Erythroblast (primary cell): ENCODE measurements at regions not wholly inside any gene's neighbourhood (a gene's known extent, or its start where the extent isn't known, plus 50 kb on each side); places are given as distances from the start of the nearest gene placed in this dataset.
"Not testable (repeated sequence)": the region's sequence is repeated elsewhere in the genome, so short reads cannot be mapped to it uniquely, and the experiment has no call there.

Experiments used
- DNase-seq, 2 experiments: peaks; one replicate each; lab custom pipeline; 2025; lab: John Stamatoyannopoulos, UW
- GATA1 ChIP-seq: IDR thresholded peaks from 2 replicates; pipeline ENCODE4 v1.6.1; 2011; ENCODE audit warnings: low read depth, mild to moderate bottlenecking, control low read depth, low read length, moderate library complexity
- POLR2A ChIP-seq: IDR thresholded peaks from 2 replicates; pipeline ENCODE4 v1.6.1; 2011; ENCODE audit warnings: mild to moderate bottlenecking, low read length

- no peak for DNase-seq
- no peak for TF ChIP-seq POLR2A
- TF ChIP-seq GATA1 = no peak
Measured at GRCh38 chr4:73348185-73348584, 55.9 kb upstream of the ALB start.

DNA sequence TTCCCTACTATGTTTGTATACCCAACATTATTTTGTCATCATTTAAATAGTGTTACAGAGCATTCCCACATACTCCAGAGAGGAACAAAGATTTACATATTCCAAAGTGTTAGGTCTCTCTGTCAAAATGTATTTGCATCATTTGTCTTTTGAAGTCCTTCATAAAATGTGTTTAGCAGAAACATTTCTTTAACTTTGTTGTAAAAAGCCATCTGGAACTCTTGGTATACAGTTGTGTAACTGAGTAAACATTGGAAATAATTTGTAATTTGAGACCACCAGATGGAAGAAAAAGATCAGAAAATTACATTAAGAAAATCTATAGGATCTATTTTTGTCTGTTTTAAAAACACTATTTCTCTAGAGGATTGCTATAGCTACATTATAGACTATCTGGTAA, 56.6 kb upstream of the ALB start:
- TF ChIP-seq GATA1 (no peak), POLR2A (no peak)
- no peak for DNase-seq

DNA sequence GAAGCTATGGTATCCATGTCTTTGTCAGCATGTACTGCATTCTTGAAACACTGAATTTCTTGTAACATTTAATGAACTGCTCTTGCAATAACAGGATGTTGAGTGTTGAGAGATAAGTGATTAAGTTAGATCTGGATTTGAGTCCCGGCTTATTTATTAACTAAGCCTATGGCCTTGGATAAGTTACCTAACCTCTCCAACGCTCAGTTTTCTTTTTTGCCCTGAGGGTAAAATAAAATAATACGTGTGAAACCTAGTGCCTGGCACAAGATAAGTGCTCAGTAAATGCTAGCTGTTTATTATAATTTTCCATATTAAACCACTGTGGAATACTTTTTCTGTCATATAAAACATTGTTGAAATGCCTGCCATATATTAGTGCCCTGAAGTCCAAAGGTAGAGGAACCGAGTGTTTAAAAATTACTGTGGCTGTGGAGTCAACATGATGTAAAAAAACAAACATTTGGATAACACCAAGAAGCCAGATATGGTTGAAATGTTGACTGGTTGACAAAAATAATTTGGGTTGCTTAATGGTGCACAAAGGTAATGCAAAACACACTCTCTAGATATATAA, 58.6 kb upstream of the ALB start:
- no peak for DNase-seq
- TF ChIP-seq POLR2A = no peak
- no peak for TF ChIP-seq GATA1

- TF ChIP-seq GATA1 (no peak), POLR2A (no peak)
- no peak for DNase-seq
Measured at GRCh38 chr4:73344106-73344505, 60.0 kb upstream of the ALB start.

DNA sequence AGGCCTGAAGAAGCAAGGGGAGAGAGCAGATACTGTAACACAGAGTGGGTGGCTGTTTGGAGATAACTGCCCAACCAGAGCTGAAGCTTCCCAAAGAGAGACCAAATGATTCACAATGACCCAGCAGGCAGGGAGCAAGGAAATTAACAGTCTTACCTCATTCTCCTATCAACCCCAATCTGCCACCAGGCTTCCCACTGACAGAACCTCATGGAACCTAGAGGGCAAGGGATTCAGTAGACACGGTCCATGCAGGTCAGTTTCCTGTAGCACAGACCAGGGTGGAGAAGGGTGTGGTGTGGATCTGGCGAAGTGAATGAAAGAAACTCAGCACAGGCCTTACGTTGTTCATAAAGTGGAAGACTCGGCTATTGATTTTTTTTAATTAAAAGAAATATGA, 60.7 kb upstream of the ALB start:
- DNase-seq = no peak
- TF ChIP-seq POLR2A (no peak), GATA1 (no peak)

DNA sequence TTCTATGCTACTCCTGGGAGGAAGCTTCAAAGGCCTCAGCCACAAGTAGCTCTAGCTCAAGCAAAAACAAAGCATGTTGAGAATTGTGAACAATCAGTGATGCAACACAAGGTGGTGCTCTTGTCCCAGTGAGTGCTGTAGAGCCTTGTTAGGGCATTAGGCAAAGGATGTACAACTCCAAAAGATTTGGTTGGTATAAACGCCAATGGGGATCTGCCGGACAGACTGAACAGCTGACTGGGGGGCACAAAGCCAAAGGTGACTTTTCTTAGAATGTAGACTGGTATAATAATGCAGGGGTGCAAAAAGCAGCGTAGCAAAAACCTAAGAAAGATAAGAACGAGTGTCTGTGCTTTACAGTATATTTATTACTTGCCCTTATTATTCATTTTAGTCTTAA, 62.6 kb upstream of the ALB start:
- TF ChIP-seq POLR2A (no peak), GATA1 (no peak)
- DNase-seq = peak; percentile 22 to 41

GRCh38 chr4:73340917-73341316, 63.2 kb upstream of the ALB start:
- no peak for TF ChIP-seq POLR2A
- no peak for DNase-seq

DNA sequence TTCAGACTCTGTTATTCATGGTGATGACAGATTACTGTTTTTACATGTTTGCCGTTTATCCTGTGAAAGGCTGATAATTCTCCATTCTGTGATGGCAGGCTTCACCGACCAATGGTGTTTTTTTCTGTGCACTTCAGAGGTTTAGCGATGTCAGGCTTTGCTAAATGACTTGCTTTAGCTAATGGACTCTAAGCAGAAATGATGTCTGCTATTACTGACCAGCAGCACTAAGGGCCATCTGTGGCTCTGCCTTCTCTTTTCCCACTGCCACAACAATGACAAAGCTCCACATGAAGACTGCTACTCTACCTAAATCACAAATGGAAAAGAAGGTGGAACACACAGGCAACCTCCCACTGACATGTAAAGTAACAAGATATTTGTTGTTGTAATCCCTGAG, 68.4 kb upstream of the ALB start:
- no peak for TF ChIP-seq GATA1
- TF ChIP-seq POLR2A = no peak
- no peak for DNase-seq

GRCh38 chr4:73332012-73332411, 72.1 kb upstream of the ALB start:
- not testable (repeated sequence) for DNase-seq

GRCh38 chr4:73329300-73329699, 70.7 kb upstream of the ANKRD17 start:
- TF ChIP-seq POLR2A (no peak), GATA1 (no peak)
- DNase-seq = no peak

GRCh38 chr4:73325776-73326175, 67.2 kb upstream of the ANKRD17 start:
- not testable (repeated sequence) for DNase-seq

DNA sequence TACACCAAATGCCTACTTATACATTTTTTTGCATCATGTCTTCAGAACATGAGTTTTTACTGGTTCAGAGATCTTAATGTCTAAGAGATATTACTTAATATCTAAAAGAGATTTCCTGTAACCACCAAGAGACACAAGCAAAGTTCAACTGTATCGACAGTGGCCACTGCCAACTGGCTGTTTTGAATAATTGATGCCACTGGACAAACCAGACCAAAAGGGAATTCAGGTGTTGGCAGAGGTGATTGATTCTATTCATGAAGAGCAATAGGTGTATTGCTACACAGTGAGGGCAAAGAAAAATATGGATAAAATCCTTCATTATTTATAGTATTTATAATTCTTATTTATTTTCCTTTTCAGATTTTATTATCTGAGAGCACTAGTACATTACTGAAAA, 58.5 kb upstream of the ANKRD17 start:
- no peak for TF ChIP-seq POLR2A
- no peak for TF ChIP-seq GATA1

GRCh38 chr4:73315091-73315490, 56.5 kb upstream of the ANKRD17 start:
- TF ChIP-seq POLR2A = no peak
- no peak for DNase-seq

More for the DNA sequence above, 58.5 kb upstream of the ANKRD17 start:
- no peak for DNase-seq

GRCh38 chr4:73312967-73313366, 54.4 kb upstream of the ANKRD17 start:
- TF ChIP-seq POLR2A (no peak), GATA1 (no peak)
- no peak for DNase-seq

DNA sequence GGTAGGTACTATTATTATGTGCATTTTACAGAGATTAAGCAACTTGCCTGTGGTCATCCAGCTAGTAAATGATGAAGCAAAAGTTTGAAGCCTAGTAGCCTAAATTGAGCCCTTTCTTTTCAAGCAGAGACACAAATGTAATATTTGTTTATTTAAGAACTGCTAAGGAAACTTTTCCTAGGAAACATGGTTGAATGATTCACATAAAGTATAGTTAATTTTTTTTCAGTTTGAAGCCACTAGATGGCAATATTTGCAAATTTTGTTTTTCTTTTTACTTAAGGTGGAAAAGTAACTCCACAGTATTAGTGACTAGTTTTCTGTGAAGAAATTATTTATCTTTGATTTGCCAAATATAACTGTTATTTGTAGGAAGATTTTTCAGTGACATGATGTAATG, 52.8 kb upstream of the ANKRD17 start:
- peak in 1 of 2 experiments; percentile 23 for DNase-seq
- TF ChIP-seq POLR2A (no peak), GATA1 (no peak)

GRCh38 chr4:73309211-73309610, 50.6 kb upstream of the ANKRD17 start:
- DNase-seq = no peak
- TF ChIP-seq GATA1 (no peak), POLR2A (no peak)
